ENCODE measurements at regions not wholly inside any gene's neighbourhood (a gene's known extent, or its start where the extent isn't known, plus 50 kb on each side); places are given as distances from the start of the nearest gene placed in this dataset.

GRCh38 chr2:8630676-8631464, 51.0 kb upstream of the ID2 start:
- TF ChIP-seq POLR2AphosphoS5 (IDR thresholded peaks at IDR 0.05) (no peak), POLR2A (IDR thresholded peaks at IDR 0.05; ENCODE audit: low read depth) (no peak)

All from esophagus muscularis mucosa (tissue), 2 donors.